Gastroesophageal sphincter (tissue), 4 donors: ENCODE measurements at regions not wholly inside any gene's neighbourhood (a gene's known extent, or its start where the extent isn't known, plus 50 kb on each side); places are given as distances from the start of the nearest gene placed in this dataset.

Experiments
- ATAC-seq: fragments of 150-250 bp; one replicate; pipeline ENCODE4 v1.9.1; 2016; ENCODE audit warnings: mild to moderate bottlenecking, moderate library complexity
- H3K27ac ChIP-seq, 4 donors: fragments of 200-600 bp; sonication (generic) in 3 of 4; 1 replicate in 3 of 4; 2 replicates in 1 of 4; pipeline ENCODE4 v1.5.1; 2016 to 2019
- H3K27me3 ChIP-seq: fragments of 200-600 bp; sonication (generic); one replicate; pipeline ENCODE4 v1.5.1; 2019
- H3K36me3 ChIP-seq, 2 donors: fragments of 200-600 bp; sonication (generic); one replicate each; pipeline ENCODE4 v1.5.1; 2019; ENCODE audit warnings: control low read depth in 1 of 2
- H3K4me1 ChIP-seq, 3 donors: fragments of 200-600 bp; sonication (generic); 1 replicate in 2 of 3; 2 replicates in 1 of 3; pipeline ENCODE4 v1.5.1; 2016 to 2019; ENCODE audit warnings: control low read depth in 2 of 3
- H3K4me3 ChIP-seq, 2 donors: fragments of 200-600 bp; sonication (generic); one replicate each; pipeline ENCODE4 v1.5.1; 2019; ENCODE audit warnings: mild to moderate bottlenecking in 1 of 2, moderate library complexity in 1 of 2
- H3K9me3 ChIP-seq, 3 donors: fragments of 200-600 bp; sonication (generic); one replicate each; pipeline ENCODE4 v1.5.1; 2017 to 2019; ENCODE audit warnings: control low read depth in 2 of 3
- EP300 ChIP-seq: sonication (generic); formaldehyde crosslinking; IDR thresholded peaks from one replicate; pipeline ENCODE4 v1.6.1; 2017; ENCODE audit warnings: antibody characterized with exemption, mild to moderate bottlenecking
- POLR2A ChIP-seq, 2 donors: fragments of 450-650 bp; IDR thresholded peaks; one replicate each; pipeline ENCODE4 v1.6.1; 2017; ENCODE audit warnings: antibody characterized with exemption in 2 of 2, mild to moderate bottlenecking in 2 of 2, moderate library complexity in 1 of 2
- POLR2AphosphoS5 ChIP-seq: sonication (generic); formaldehyde crosslinking; IDR thresholded peaks from one replicate; pipeline ENCODE4 v1.6.1; 2017; ENCODE audit warnings: antibody characterized with exemption
- WGBS, 2 donors: methylation state at CpG; one replicate each; pipeline ENCODE4 v1.1.5; 2018; ENCODE audit warnings: low coverage in 1 of 2; 5-methylcytosine and 5-hydroxymethylcytosine counted together
- TF ChIP-seq, protein P1 (sequence below), 4 experiments: fragments of 200-600 bp in 2 of 4; fragments of 450-650 bp in 2 of 4; sonication (generic) in 1 of 4; IDR thresholded peaks; one replicate each; pipeline ENCODE4 v1.5.1; 2017 to 2019; ENCODE audit warnings: antibody characterized with exemption in 4 of 4, mild to moderate bottlenecking in 2 of 4, moderate library complexity in 2 of 4

DNA sequence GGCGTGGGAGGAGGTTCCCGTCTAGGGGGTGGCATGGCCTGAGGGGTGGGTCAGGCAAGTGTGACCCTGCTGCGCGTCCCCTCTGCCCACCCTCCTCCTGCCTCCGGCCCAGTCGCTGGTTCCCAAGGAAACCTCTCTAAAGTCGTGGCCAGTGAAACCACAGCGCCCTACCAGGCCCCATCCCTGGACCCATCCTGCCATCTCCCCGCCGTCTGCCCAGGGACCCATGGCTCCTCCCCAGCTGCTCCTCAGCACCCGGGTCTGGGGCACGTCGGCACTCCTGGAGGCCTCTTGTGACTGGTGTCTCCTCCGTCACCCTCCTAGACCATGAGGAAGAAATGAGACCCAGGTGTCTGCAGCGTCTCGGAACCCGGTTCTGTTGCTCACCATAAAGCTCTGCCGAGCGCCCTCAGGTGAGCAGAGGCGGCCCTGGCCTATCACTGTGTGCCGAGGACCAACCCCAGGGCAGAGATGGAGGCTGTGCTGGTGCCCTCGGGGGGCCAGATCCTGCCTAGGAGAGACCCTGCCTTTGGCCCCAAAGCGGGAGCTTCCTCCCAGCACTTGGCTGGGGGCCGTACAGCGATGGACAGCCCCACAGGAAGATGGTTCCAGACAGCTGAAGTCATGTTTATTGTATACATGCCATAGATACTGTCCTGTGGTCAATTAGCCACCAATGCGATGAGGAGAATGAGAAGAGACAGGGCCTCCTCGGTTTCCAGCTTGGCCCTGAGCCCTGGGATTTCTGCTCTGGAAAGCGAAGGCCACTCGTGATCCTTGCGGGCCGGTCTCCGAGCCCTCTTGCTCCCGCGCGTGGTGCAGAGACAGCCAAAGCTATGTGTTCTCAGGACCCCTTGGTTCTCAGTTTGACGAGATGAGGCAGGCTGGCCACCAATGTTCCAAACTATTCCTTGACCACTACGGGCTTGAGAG lies 222.5 kb upstream of the RTL1 start:
- Histone ChIP-seq H3K27me3 (peaks cover 39% of the 10 kb centered on the region), H3K4me1 (no peaks in the 10 kb centered on the region), H3K4me3 (no peak overlapping the region), H3K27ac (no peak overlapping the region), H3K9me3 (peaks cover 0 to 4% (median 0%) of the 10 kb centered on the region in 3 donors), H3K36me3 (no peaks in the 10 kb centered on the region)
- TF ChIP-seq EP300: no peak
- TF ChIP-seq POLR2AphosphoS5: no peak
- TF ChIP-seq POLR2A (IDR thresholded peaks at IDR 0.05): no peak
- TF ChIP-seq, protein P1, sequence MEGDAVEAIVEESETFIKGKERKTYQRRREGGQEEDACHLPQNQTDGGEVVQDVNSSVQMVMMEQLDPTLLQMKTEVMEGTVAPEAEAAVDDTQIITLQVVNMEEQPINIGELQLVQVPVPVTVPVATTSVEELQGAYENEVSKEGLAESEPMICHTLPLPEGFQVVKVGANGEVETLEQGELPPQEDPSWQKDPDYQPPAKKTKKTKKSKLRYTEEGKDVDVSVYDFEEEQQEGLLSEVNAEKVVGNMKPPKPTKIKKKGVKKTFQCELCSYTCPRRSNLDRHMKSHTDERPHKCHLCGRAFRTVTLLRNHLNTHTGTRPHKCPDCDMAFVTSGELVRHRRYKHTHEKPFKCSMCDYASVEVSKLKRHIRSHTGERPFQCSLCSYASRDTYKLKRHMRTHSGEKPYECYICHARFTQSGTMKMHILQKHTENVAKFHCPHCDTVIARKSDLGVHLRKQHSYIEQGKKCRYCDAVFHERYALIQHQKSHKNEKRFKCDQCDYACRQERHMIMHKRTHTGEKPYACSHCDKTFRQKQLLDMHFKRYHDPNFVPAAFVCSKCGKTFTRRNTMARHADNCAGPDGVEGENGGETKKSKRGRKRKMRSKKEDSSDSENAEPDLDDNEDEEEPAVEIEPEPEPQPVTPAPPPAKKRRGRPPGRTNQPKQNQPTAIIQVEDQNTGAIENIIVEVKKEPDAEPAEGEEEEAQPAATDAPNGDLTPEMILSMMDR (IDR thresholded peaks at IDR 0.05): no peak
- ATAC-seq: no peak
- WGBS, 2 donors: 95 to 96% methylated on average over 3 to 7 of the region's 37 CpGs

DNA sequence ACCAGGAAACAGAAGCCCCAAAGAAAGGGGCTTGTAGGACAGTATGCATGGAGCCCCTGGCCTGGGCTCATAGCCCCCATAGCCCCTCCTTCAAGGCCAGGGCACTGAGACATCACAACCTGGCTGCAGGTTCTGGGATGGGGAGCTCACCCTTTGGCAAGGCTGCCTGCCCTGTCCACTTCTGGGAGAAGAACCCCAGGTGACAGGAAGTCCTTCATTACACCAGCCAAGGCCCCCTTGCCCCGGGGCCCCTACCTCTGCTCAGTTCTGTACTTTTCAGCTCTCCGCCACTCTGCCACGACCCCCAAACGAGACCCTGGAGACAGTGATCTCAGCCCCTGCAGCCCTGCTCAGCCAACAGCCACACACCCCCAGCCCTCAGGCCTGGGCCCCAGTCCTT lies 223.2 kb upstream of the RTL1 start:
- no peak overlapping the region for H3K27ac ChIP-seq
- peaks cover 41% of the 10 kb centered on the region for H3K27me3 ChIP-seq
- ATAC-seq: no peak
- no peaks in the 10 kb centered on the region for H3K36me3 ChIP-seq
- no peak for TF ChIP-seq EP300
- TF ChIP-seq, protein P1 (IDR thresholded peaks at IDR 0.05): no peak
- no peak for TF ChIP-seq POLR2AphosphoS5
- TF ChIP-seq POLR2A (IDR thresholded peaks at IDR 0.05): no peak
- H3K9me3 ChIP-seq: peaks cover 0 to 4% (median 0%) of the 10 kb centered on the region in 3 donors
- no CpG with 5 or more reads among the region's 4 CpGs for WGBS, 2 donors
- H3K4me1 ChIP-seq: no peaks in the 10 kb centered on the region
- no peak overlapping the region for H3K4me3 ChIP-seq

DNA sequence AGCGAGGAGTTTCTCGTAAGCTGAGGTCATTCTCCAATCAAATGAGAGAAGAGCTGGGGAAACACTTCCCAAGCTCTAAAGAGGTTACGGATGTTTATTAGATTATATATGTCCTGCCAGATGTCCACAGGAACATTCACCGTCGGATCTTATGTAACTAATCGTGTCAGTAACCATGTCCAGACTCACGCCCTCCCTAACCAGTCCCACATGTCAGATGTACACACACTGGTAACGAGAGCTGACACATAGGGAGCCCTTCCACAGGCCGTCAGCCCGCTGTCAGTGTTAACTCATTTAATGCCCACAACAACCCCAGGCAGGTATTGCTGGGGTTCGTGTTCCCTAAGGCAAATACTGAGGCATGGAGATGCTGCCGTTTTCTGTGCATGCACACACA lies 223.7 kb upstream of the RTL1 start:
- peaks cover 44% of the 10 kb centered on the region for H3K27me3 ChIP-seq
- peaks cover 0 to 4% (median 0%) of the 10 kb centered on the region in 3 donors for H3K9me3 ChIP-seq
- H3K4me3 ChIP-seq: no peak overlapping the region
- H3K27ac ChIP-seq: no peak overlapping the region
- TF ChIP-seq POLR2A (IDR thresholded peaks at IDR 0.05) (no peak), EP300 (no peak), POLR2AphosphoS5 (no peak)
- TF ChIP-seq, protein P1 (IDR thresholded peaks at IDR 0.05): no peak
- no peaks in the 10 kb centered on the region for H3K36me3 ChIP-seq
- no peaks in the 10 kb centered on the region for H3K4me1 ChIP-seq
- WGBS, 2 donors: 63 to 66% methylated on average over 7 to 11 of the region's 12 CpGs
- no peak for ATAC-seq

DNA sequence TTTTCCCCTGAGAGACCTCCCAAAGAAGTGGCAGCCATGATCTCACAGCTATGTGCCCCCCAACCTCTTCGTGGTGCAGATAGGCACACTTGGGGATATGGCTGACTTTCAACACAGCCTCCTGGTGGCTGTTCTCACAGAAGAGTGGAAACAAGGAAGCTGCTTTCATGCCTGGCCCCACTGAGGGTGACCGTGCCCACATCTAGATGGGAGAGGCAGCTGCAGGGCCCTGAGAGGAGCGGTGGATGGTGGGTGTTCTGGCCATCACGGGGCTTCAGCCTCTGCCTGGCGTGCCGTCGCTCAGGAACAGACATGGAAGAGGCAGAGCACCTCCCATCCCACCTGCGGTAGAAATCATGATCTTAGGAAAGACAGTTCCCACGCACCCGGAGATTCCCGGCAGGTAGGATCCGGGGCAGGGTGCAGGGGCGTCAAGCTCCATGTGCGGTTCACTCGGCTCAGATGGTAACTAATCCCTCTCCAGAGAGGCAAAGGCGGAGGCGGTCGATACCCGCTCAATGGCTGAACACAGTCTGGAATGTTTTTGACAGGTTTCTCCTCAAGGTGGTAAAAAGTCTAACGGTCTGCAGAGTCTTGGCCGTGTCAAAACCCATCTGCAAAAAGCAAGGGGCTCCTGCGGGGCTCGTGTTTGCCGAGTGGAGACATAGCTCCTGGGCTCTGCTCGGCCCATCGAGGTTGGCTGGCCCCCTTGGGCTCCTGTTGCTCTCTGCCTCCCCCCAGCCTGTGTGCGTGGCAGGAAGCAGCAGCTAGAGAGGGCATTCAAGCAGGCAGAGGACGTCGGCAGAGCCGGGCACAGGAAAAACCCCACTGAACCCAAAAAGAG lies 225.2 kb upstream of the RTL1 start:
- TF ChIP-seq EP300 (no peak), POLR2AphosphoS5 (no peak), POLR2A (IDR thresholded peaks at IDR 0.05) (no peak)
- TF ChIP-seq, protein P1 (IDR thresholded peaks at IDR 0.05): no peak
- Histone ChIP-seq H3K4me3 (no peak overlapping the region), H3K27me3 (peaks cover 54% of the 10 kb centered on the region), H3K27ac (no peak overlapping the region), H3K4me1 (no peaks in the 10 kb centered on the region), H3K36me3 (no peaks in the 10 kb centered on the region), H3K9me3 (peaks cover 0 to 4% (median 0%) of the 10 kb centered on the region in 3 donors)
- no peak for ATAC-seq
- 48 to 65% methylated on average over 12 to 13 of the region's 30 CpGs for WGBS, 2 donors
